ENCODE measurements at regions not wholly inside any gene's neighbourhood (a gene's known extent, or its start where the extent isn't known, plus 50 kb on each side); places are given as distances from the start of the nearest gene placed in this dataset.

GRCh38 chr10:8499752-8500390 lies 445.4 kb downstream of the GATA3 start:
- H3K36me3 ChIP-seq (ENCODE audit: control insufficient read depth, insufficient read depth, low read length, severe bottlenecking) = no peaks in the 10 kb centered on the region
- H3K4me3 ChIP-seq (ENCODE audit: low read length) = no peak overlapping the region
- H3K9me3 ChIP-seq (ENCODE audit: control insufficient read depth, low read length) = no peaks in the 10 kb centered on the region
- H3K9ac ChIP-seq (ENCODE audit: low read length) = no peak overlapping the region
- no peaks in the 10 kb centered on the region for H3K4me1 ChIP-seq (ENCODE audit: control insufficient read depth, insufficient read depth, low read length)
- H3K27me3 ChIP-seq (replicated peaks; ENCODE audit: control insufficient read depth, insufficient read depth, low read length) = peaks cover 3% of the 10 kb centered on the region
- no peak for DNase-seq (ENCODE audit: low read depth)

DNA sequence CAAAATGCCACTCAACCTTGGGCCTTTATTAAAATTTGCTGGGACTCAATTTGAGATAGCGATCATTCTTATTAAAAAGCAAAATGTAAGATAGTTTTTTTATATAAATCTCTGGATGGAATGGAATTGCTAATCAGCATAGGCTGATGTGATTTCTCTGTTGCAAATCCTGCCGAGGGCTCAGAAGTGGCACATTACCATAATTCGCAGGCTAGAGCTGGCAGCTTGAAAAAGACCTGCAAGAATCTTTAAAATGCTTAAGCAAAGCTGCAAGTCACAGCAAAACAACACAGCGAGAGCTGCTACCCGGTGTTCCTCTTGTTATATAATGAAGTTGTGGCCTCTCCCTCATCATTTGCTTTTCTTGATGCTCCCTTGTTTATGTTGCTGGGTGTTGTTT lies 448.1 kb downstream of the GATA3 start:
- H3K9ac ChIP-seq (ENCODE audit: low read length) = no peak overlapping the region
- peaks cover 3% of the 10 kb centered on the region for H3K27me3 ChIP-seq (replicated peaks; ENCODE audit: control insufficient read depth, insufficient read depth, low read length)
- no peaks in the 10 kb centered on the region for H3K9me3 ChIP-seq (ENCODE audit: control insufficient read depth, low read length)
- H3K4me3 ChIP-seq (ENCODE audit: low read length) = no peak overlapping the region
- no peaks in the 10 kb centered on the region for H3K4me1 ChIP-seq (ENCODE audit: control insufficient read depth, insufficient read depth, low read length)
- H3K36me3 ChIP-seq (ENCODE audit: control insufficient read depth, insufficient read depth, low read length, severe bottlenecking) = no peaks in the 10 kb centered on the region
- DNase-seq (ENCODE audit: low read depth) = no peak

DNA sequence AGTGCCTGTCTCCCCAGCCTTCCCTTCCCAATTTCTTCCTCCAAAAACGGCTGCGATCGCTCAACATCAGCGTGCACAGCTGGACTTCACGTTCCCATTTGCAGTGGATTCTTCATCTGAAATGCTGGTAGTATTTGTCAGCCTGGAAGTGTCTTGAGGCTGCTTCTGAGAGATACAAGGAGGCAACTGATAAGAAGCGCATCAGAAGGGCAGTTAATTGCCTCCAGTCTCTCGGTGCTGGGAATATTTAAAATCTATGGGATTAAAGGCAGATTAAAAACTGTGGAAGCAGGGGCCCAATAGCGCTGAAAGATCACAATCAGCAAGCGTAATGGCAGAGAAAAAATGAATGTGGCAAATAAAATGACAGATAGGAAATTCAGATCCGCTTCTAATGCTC lies 450.0 kb downstream of the GATA3 start:
- no peak for DNase-seq (ENCODE audit: low read depth)
- Histone ChIP-seq H3K9ac (ENCODE audit: low read length) (no peak overlapping the region), H3K4me1 (ENCODE audit: control insufficient read depth, insufficient read depth, low read length) (no peaks in the 10 kb centered on the region)

GRCh38 chr10:8507156-8507555 lies 452.7 kb downstream of the GATA3 start:
- H3K27me3 ChIP-seq (replicated peaks; ENCODE audit: control insufficient read depth, insufficient read depth, low read length) = peaks cover 8% of the 10 kb centered on the region
- no peak for DNase-seq (ENCODE audit: low read depth)
- H3K36me3 ChIP-seq (ENCODE audit: control insufficient read depth, insufficient read depth, low read length, severe bottlenecking) = no peaks in the 10 kb centered on the region
- no peak overlapping the region for H3K9ac ChIP-seq (ENCODE audit: low read length)
- no peaks in the 10 kb centered on the region for H3K4me1 ChIP-seq (ENCODE audit: control insufficient read depth, insufficient read depth, low read length)
- no peak overlapping the region for H3K4me3 ChIP-seq (ENCODE audit: low read length)
- no peaks in the 10 kb centered on the region for H3K9me3 ChIP-seq (ENCODE audit: control insufficient read depth, low read length)

More for the DNA sequence above, 450.0 kb downstream of the GATA3 start:
- H3K4me3 ChIP-seq (ENCODE audit: low read length) = no peak overlapping the region
- peaks cover 8% of the 10 kb centered on the region for H3K27me3 ChIP-seq (replicated peaks; ENCODE audit: control insufficient read depth, insufficient read depth, low read length)
- no peaks in the 10 kb centered on the region for H3K36me3 ChIP-seq (ENCODE audit: control insufficient read depth, insufficient read depth, low read length, severe bottlenecking)
- H3K9me3 ChIP-seq (ENCODE audit: control insufficient read depth, low read length) = no peaks in the 10 kb centered on the region

DNA sequence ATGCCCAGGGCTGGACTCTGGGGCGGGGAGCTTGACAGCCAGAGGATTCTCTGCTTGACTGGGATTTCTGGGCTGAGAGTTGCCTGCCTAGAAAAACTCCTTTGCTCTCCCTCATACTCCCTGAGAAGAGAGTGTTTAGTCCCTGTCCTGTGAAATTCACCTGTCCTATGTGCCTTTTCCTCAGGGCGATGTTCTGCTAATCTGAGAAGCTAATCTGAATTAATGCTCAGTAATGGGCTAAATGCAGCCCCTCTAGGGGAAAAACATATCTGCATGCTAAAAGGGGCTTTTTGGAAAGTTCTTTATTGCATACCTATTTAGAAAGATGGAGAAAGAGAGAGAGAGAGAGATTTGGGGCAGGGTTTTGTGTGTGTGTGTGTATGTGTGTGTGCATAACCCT lies 454.4 kb downstream of the GATA3 start:
- H3K9ac ChIP-seq (ENCODE audit: low read length) = no peak overlapping the region
- H3K36me3 ChIP-seq (ENCODE audit: control insufficient read depth, insufficient read depth, low read length, severe bottlenecking) = no peaks in the 10 kb centered on the region
- no peak for DNase-seq (ENCODE audit: low read depth)
- H3K4me1 ChIP-seq (ENCODE audit: control insufficient read depth, insufficient read depth, low read length) = no peaks in the 10 kb centered on the region
- peaks cover 8% of the 10 kb centered on the region for H3K27me3 ChIP-seq (replicated peaks; ENCODE audit: control insufficient read depth, insufficient read depth, low read length)
- no peak overlapping the region for H3K4me3 ChIP-seq (ENCODE audit: low read length)
- H3K9me3 ChIP-seq (ENCODE audit: control insufficient read depth, low read length) = no peaks in the 10 kb centered on the region

DNA sequence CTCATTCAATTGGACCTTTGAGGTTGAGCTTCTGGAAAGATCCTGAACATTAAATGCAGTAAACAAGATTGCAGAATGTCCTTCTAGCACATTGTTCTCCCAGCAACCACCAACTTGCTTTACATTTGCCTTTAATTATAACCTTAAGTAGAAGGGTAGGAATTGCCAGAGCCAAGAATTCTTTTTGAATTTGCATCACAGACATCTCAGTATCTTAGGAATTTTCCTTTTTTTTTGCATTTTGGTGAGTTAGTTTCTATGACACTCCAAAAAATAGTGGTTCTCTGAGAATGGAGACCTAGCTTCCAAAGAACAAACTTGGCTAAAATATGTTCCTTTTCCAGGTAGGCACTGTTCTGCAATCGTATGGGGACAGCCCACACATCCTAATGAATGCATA lies 456.0 kb downstream of the GATA3 start:
- Histone ChIP-seq H3K4me1 (ENCODE audit: control insufficient read depth, insufficient read depth, low read length) (no peaks in the 10 kb centered on the region), H3K9ac (ENCODE audit: low read length) (no peak overlapping the region), H3K36me3 (ENCODE audit: control insufficient read depth, insufficient read depth, low read length, severe bottlenecking) (no peaks in the 10 kb centered on the region), H3K27me3 (replicated peaks; ENCODE audit: control insufficient read depth, insufficient read depth, low read length) (peaks cover 5% of the 10 kb centered on the region), H3K4me3 (ENCODE audit: low read length) (no peak overlapping the region), H3K9me3 (ENCODE audit: control insufficient read depth, low read length) (no peaks in the 10 kb centered on the region)
- no peak for DNase-seq (ENCODE audit: low read depth)

- Histone ChIP-seq H3K36me3 (ENCODE audit: control insufficient read depth, insufficient read depth, low read length, severe bottlenecking) (no peaks in the 10 kb centered on the region), H3K27me3 (replicated peaks; ENCODE audit: control insufficient read depth, insufficient read depth, low read length) (peaks cover 5% of the 10 kb centered on the region), H3K4me3 (ENCODE audit: low read length) (no peak overlapping the region), H3K9ac (ENCODE audit: low read length) (no peak overlapping the region), H3K9me3 (ENCODE audit: control insufficient read depth, low read length) (no peaks in the 10 kb centered on the region), H3K4me1 (ENCODE audit: control insufficient read depth, insufficient read depth, low read length) (no peaks in the 10 kb centered on the region)
- no peak for DNase-seq (ENCODE audit: low read depth)
Observed at GRCh38 chr10:8511026-8511425, 456.5 kb downstream of the GATA3 start.

GRCh38 chr10:8513155-8514147 lies 459.0 kb downstream of the GATA3 start:
- no peaks in the 10 kb centered on the region for H3K36me3 ChIP-seq (ENCODE audit: control insufficient read depth, insufficient read depth, low read length, severe bottlenecking)
- H3K9ac ChIP-seq (ENCODE audit: low read length) = no peak overlapping the region
- H3K9me3 ChIP-seq (ENCODE audit: control insufficient read depth, low read length) = no peaks in the 10 kb centered on the region
- H3K4me1 ChIP-seq (ENCODE audit: control insufficient read depth, insufficient read depth, low read length) = no peaks in the 10 kb centered on the region
- no peak overlapping the region for H3K4me3 ChIP-seq (ENCODE audit: low read length)
- no peak for DNase-seq (ENCODE audit: low read depth)
- H3K27me3 ChIP-seq (replicated peaks; ENCODE audit: control insufficient read depth, insufficient read depth, low read length) = peaks cover 5% of the 10 kb centered on the region

GRCh38 chr10:8520382-8520781 lies 465.9 kb downstream of the GATA3 start:
- no peak overlapping the region for H3K9ac ChIP-seq (ENCODE audit: low read length)
- no peaks in the 10 kb centered on the region for H3K27me3 ChIP-seq (replicated peaks; ENCODE audit: control insufficient read depth, insufficient read depth, low read length)
- H3K36me3 ChIP-seq (ENCODE audit: control insufficient read depth, insufficient read depth, low read length, severe bottlenecking) = no peaks in the 10 kb centered on the region
- DNase-seq (ENCODE audit: low read depth) = no peak
- H3K4me3 ChIP-seq (ENCODE audit: low read length) = no peak overlapping the region
- H3K9me3 ChIP-seq (ENCODE audit: control insufficient read depth, low read length) = no peaks in the 10 kb centered on the region
- H3K4me1 ChIP-seq (ENCODE audit: control insufficient read depth, insufficient read depth, low read length) = no peaks in the 10 kb centered on the region

- no peak for DNase-seq (ENCODE audit: low read depth)
- peaks cover 6% of the 10 kb centered on the region for H3K9me3 ChIP-seq (ENCODE audit: control insufficient read depth, low read length)
- no peaks in the 10 kb centered on the region for H3K36me3 ChIP-seq (ENCODE audit: control insufficient read depth, insufficient read depth, low read length, severe bottlenecking)
- no peak overlapping the region for H3K4me3 ChIP-seq (ENCODE audit: low read length)
- H3K9ac ChIP-seq (ENCODE audit: low read length) = no peak overlapping the region
- H3K27me3 ChIP-seq (replicated peaks; ENCODE audit: control insufficient read depth, insufficient read depth, low read length) = no peaks in the 10 kb centered on the region
- H3K4me1 ChIP-seq (ENCODE audit: control insufficient read depth, insufficient read depth, low read length) = no peaks in the 10 kb centered on the region
Observed at GRCh38 chr10:8527773-8528172, 473.3 kb downstream of the GATA3 start.

GRCh38 chr10:8531116-8531515 lies 476.6 kb downstream of the GATA3 start:
- Histone ChIP-seq H3K27me3 (replicated peaks; ENCODE audit: control insufficient read depth, insufficient read depth, low read length) (peaks cover 4% of the 10 kb centered on the region), H3K4me3 (ENCODE audit: low read length) (no peak overlapping the region), H3K4me1 (ENCODE audit: control insufficient read depth, insufficient read depth, low read length) (no peaks in the 10 kb centered on the region), H3K9ac (ENCODE audit: low read length) (no peak overlapping the region), H3K36me3 (ENCODE audit: control insufficient read depth, insufficient read depth, low read length, severe bottlenecking) (no peaks in the 10 kb centered on the region), H3K9me3 (ENCODE audit: control insufficient read depth, low read length) (peaks cover 6% of the 10 kb centered on the region)
- DNase-seq (ENCODE audit: low read depth) = no peak
